ENCODE measurements at regions not wholly inside any gene's neighbourhood (a gene's known extent, or its start where the extent isn't known, plus 50 kb on each side); places are given as distances from the start of the nearest gene placed in this dataset.

DNA sequence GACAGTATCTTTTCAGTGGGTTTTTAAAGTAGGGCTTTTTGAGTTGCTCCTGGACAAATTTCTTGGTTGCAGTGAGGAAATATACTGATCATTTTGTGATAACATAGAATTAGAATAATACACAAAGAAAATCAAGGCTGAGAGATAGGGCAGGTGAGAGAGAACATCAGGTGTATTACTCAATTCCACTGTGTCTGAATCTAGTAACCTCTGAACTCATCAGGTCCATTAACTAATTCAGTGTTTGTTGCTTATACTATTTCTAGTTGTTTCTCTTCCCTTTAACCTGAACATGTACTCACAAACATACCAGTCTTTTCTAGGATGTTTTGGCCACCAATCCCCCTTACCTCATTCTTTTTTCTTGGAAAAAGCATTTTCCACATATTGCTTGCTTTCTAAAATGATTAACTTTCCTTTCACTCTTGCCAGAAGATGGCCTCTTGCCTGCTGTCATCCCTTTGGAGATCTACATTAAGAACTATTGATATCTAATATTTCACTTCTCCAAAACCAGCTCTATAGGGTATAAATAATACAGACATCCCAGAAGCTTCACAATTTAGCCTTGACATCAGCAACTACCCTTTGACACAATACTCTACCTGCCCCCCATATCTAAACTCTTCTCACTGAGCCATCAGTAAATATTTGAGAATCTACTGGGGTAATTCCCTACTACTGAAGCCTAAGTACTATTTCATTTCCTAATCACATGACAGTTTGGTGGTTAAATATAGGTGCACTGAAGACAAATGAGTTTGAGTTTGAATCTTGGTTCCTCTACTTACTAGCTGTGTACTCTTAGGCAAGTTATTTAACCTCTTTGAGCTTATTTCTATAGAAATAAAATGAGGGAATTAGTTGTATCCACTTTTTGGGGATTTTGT is 470.8 kb upstream of the IGFBP7 start:
- no peaks in the 10 kb centered on the region for H3K27me3 Mint-ChIP-seq

DNA sequence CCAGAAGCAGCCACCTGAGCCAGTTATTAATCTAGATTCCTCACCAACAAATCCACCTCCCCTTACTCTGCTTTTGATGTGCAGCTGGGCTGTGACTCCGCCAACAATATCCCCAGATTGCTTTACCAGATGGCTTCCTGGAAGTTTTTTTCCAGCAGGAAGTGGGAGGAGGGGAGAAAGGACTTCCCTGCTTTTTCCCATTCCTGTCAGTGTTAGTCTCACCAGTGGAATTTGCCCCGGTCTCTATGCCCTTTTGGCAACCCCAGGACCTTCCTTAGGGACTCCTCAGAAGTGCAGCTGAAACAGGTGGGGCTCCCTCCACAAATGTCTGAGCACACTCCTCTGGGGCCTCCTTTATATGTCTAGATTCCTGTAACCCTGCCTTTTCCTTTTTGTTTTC is 465.2 kb upstream of the IGFBP7 start:
- H3K36me3 Mint-ChIP-seq (ENCODE audit: low read depth): no peaks in the 10 kb centered on the region
- peaks cover 24% of the 10 kb centered on the region for H3K9me3 Mint-ChIP-seq
- no peak overlapping the region for H3K4me3 Mint-ChIP-seq
- H3K27me3 Mint-ChIP-seq: no peaks in the 10 kb centered on the region
- intact Hi-C loops (cut with micrococcal nuclease): no loop called here
- H3K27ac Mint-ChIP-seq: no peak overlapping the region
- H3K4me1 Mint-ChIP-seq (ENCODE audit: low read depth): no peaks in the 10 kb centered on the region

More for the DNA sequence above, 470.8 kb upstream of the IGFBP7 start:
- H3K4me1 Mint-ChIP-seq (ENCODE audit: low read depth): no peaks in the 10 kb centered on the region
- H3K4me3 Mint-ChIP-seq: no peak overlapping the region
- H3K27ac Mint-ChIP-seq: no peak overlapping the region
- no peaks in the 10 kb centered on the region for H3K36me3 Mint-ChIP-seq (ENCODE audit: low read depth)
- H3K9me3 Mint-ChIP-seq: peaks cover 42% of the 10 kb centered on the region
- intact Hi-C loops (cut with micrococcal nuclease): no loop called here

DNA sequence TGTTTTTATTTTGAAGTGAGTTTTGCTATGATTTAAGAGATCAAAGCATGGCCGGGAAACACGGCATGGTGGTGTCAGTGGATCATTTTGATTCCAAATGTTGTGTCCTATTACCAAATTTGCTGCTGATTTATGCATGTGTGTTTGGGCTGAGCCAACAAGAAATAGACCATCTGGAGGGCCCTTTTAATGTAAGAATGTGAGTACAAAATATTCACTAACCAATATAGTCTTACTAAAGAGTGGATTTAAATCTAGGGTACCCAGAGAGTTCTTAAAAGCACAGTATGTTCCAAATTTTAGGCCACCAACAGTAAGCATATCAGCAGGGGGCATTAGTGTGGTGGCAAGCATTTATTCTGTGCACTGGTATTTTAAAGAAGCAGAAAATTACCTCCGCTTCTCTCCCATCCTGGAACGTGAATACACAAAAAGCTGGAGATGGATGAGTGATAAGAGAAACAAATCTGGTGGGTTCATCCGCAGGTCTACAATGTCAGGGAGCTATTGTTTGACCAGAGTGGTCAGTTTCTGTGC is 444.4 kb upstream of the IGFBP7 start:
- H3K36me3 Mint-ChIP-seq (ENCODE audit: low read depth): no peaks in the 10 kb centered on the region
- no peak overlapping the region for H3K4me3 Mint-ChIP-seq
- intact Hi-C loops (cut with micrococcal nuclease): no loop called here
- no peak overlapping the region for H3K27ac Mint-ChIP-seq
- no peaks in the 10 kb centered on the region for H3K9me3 Mint-ChIP-seq
- H3K27me3 Mint-ChIP-seq: no peaks in the 10 kb centered on the region
- no peaks in the 10 kb centered on the region for H3K4me1 Mint-ChIP-seq (ENCODE audit: low read depth)

DNA sequence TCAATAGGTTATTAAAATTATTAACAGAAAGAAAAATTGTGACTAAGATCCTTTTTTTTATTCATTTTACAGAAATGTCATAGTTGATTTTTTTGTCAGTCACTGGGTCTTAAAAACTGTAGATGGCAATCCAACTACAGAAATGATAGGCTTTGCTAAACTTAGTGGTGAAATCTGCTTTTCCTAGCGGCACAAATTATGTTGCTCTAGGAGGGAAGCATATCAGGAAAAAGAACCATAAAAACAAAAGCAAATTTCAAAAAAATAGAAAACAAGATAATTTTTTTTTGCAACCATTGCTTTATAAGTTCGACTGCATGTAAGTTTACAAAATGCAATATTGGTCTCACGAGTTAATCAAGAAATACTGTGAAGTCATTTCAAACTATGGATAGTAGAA is 443.5 kb upstream of the IGFBP7 start:
- no peaks in the 10 kb centered on the region for H3K36me3 Mint-ChIP-seq (ENCODE audit: low read depth)
- no peaks in the 10 kb centered on the region for H3K4me1 Mint-ChIP-seq (ENCODE audit: low read depth)
- H3K9me3 Mint-ChIP-seq: no peaks in the 10 kb centered on the region
- H3K27me3 Mint-ChIP-seq: no peaks in the 10 kb centered on the region
- no peak overlapping the region for H3K27ac Mint-ChIP-seq
- no peak overlapping the region for H3K4me3 Mint-ChIP-seq
- intact Hi-C loops (cut with micrococcal nuclease): no loop called here

DNA sequence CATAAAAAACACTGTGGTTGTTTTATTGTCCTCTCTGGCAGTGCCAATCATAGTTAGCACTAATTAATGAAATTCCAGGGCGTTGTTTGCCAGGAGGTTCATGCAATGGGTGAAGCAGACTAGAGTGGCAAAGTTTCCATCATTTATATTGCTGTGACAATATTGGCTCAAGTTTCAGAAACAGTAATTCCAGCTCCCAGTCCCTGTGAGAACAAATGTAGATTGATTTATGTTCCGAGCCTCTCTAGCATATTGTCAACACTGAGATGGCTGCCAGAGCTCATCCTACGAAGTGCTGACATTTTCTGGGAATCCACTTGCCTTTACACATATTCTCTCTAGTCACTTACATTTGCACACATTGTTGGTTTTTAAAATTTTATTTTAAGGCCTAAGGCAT is 440.0 kb upstream of the IGFBP7 start:
- Mint-ChIP-seq H3K36me3 (ENCODE audit: low read depth) (no peaks in the 10 kb centered on the region), H3K9me3 (no peaks in the 10 kb centered on the region), H3K27me3 (no peaks in the 10 kb centered on the region), H3K4me3 (no peak overlapping the region), H3K27ac (no peak overlapping the region), H3K4me1 (ENCODE audit: low read depth) (no peaks in the 10 kb centered on the region)
- intact Hi-C loops (cut with micrococcal nuclease): no loop called here

DNA sequence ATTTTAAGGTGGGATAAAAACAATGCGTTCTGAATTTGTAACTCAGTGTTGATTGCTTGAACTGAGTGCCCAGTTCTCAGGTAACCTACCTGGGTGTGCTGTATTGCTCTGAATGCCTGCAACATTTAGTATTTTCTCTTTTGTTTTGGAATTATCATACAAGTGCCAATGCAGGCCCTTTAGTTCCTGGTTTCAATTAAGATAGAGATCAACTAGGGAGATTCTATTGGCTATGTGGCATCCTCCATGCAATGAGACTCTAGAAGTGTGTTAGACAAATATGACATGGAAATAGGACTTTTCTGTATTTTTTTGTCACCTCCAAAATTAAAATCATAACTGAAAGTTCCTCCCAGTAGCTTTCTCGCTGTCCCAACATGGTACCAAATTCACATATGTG is 438.7 kb upstream of the IGFBP7 start:
- intact Hi-C loops (cut with micrococcal nuclease): no loop called here
- H3K4me1 Mint-ChIP-seq (ENCODE audit: low read depth): no peaks in the 10 kb centered on the region

DNA sequence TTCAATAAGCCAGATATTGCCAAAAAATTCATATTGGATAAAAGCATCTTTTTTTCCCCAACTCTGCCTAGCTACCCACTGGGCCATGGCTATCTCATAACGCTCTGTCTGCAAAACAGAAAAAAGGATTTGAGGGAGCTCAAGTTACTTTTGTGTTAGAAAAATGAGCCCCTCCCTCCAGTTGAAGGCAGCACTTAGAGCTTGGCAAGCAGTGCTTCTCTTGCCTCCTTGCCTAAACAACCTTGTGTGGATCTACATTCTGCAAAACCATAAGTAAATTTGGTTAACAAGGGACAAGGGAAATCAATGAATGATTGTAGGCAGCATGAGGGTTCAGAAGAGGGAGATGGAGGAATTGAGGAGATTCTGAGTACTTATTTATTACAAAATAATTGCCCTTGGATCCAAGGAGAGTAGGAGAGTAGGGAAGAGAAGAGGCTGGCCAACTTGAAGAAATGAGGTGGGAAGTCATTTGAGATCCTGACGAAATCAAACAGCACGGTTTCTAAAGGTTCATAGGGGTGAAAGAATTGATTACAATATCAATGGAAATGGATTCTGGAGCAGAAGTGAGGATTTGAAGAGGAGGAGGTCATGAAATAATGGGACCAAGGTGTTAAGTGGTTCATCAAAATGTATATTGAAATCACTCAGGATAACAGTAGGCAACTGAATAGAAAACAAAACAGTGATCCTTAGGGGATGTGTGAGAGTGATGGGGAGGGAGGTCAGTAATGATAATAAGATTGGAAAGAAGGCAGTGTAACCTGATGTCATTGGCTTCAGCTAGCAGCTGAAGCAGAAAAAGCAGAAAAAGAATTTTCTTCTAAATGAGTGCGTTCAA is 434.8 kb upstream of the IGFBP7 start:
- Mint-ChIP-seq H3K4me1 (ENCODE audit: low read depth) (no peaks in the 10 kb centered on the region), H3K36me3 (ENCODE audit: low read depth) (no peaks in the 10 kb centered on the region), H3K27ac (no peak overlapping the region), H3K9me3 (peaks cover 5% of the 10 kb centered on the region), H3K27me3 (no peaks in the 10 kb centered on the region), H3K4me3 (no peak overlapping the region)
- intact Hi-C loops (cut with micrococcal nuclease): no loop called here

More for the DNA sequence above, 438.7 kb upstream of the IGFBP7 start:
- Mint-ChIP-seq H3K27me3 (no peaks in the 10 kb centered on the region), H3K9me3 (no peaks in the 10 kb centered on the region), H3K27ac (no peak overlapping the region), H3K36me3 (ENCODE audit: low read depth) (no peaks in the 10 kb centered on the region), H3K4me3 (no peak overlapping the region)

DNA sequence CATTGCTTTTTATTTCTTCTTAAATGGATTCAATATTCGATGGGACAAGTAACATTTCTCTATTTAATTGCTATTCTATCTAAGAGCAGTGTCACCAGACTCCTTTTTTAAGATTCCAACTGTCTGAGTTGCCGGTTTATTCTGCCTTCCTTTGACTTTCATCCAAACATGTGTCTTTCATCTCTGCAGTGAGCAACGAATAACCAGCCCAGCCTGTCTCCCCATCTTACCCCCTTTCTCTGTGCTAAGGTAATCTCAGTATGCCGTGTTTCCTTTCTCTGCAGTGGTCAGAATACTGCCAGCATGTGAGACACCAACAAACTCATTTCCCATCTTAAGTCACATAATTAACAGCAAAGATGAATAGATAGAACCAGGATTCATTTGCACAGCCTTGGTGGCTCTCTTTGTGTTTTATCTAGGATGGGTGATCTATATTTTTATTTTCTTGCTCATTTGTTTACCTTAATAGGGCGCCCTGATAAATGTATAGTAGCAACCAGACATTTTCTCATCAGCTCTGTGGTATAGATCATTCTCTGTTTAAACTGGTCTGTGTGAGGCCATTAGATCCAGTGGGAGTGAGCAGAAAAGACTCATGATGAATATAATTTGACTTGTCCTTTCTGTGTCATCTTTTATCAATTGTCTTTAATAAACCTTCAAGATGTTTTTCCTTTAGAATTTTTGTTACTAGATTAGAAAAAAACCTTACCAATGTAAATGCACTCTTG is 394.8 kb upstream of the IGFBP7 start:
- H3K27ac Mint-ChIP-seq: no peak overlapping the region
- intact Hi-C loops (cut with micrococcal nuclease): no loop called here
- H3K27me3 Mint-ChIP-seq: no peaks in the 10 kb centered on the region
- H3K9me3 Mint-ChIP-seq: no peaks in the 10 kb centered on the region
- no peaks in the 10 kb centered on the region for H3K4me1 Mint-ChIP-seq (ENCODE audit: low read depth)
- H3K36me3 Mint-ChIP-seq (ENCODE audit: low read depth): no peaks in the 10 kb centered on the region
- H3K4me3 Mint-ChIP-seq: no peak overlapping the region

DNA sequence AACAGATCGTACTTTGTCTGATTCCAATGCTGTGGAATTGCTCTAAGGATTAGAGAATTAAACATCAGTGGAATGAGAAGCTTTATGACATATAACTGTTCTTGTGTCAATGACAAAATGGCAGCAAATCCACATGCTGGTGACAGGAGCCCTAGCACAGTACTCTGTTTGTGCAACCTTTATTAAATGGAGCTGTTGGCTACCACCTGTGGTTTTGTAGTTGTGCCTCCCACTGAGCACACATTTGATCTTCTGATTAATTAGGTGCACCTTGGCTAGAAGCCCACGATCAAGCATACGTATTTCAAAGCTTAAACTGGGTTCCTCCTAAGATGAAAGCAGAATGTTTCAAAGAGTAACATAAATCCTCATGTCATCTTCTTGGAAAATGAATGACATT is 394.0 kb upstream of the IGFBP7 start:
- intact Hi-C loops (cut with micrococcal nuclease): no loop called here
- no peak overlapping the region for H3K27ac Mint-ChIP-seq
- H3K4me1 Mint-ChIP-seq (ENCODE audit: low read depth): no peaks in the 10 kb centered on the region
- H3K4me3 Mint-ChIP-seq: no peak overlapping the region
- H3K9me3 Mint-ChIP-seq: no peaks in the 10 kb centered on the region
- no peaks in the 10 kb centered on the region for H3K36me3 Mint-ChIP-seq (ENCODE audit: low read depth)
- no peaks in the 10 kb centered on the region for H3K27me3 Mint-ChIP-seq

DNA sequence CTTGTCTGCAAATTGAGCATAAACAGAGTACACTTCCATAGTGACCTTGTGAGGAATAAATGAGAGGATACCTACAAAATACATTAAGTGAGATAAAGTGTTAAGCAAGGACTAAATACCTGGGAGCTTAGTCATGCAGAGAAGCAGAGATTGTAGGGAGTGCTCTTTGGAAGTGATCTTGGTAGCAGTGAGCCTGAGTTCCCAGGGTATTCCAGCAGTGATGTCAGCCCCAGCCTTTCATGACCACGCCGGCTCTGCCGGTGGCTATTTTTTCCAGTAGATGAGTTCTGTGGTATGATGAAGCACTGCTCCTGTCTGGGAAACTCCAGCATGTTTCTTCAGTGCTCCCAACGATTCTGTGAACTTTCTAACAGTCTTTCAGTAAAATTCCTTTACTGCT is 391.5 kb upstream of the IGFBP7 start:
- no peak overlapping the region for H3K4me3 Mint-ChIP-seq
- H3K9me3 Mint-ChIP-seq: no peaks in the 10 kb centered on the region
- intact Hi-C loops (cut with micrococcal nuclease): no loop called here
- H3K36me3 Mint-ChIP-seq (ENCODE audit: low read depth): no peaks in the 10 kb centered on the region
- no peak overlapping the region for H3K27ac Mint-ChIP-seq
- no peaks in the 10 kb centered on the region for H3K27me3 Mint-ChIP-seq
- H3K4me1 Mint-ChIP-seq (ENCODE audit: low read depth): no peaks in the 10 kb centered on the region

DNA sequence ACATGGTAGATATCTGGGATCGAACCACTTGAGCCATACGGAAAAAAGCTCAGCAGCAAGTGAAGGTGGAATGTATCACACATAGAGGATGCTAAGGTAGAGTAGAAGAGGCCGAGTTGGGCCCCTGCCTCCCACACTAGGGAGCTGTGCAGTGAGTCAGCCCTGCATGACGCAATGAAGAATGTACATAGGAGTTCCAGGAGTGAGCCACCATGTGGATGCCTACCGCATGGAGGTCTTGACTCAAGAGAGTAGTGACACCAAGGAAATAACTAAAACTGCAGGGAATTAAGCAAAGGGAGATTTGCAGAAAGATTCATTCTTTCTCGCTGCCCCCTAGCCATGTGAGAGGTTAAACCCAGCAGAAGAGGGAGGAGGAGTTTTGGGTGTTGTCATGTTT is 389.6 kb upstream of the IGFBP7 start:
- no peaks in the 10 kb centered on the region for H3K36me3 Mint-ChIP-seq (ENCODE audit: low read depth)
- no peak overlapping the region for H3K27ac Mint-ChIP-seq
- H3K9me3 Mint-ChIP-seq: no peaks in the 10 kb centered on the region
- H3K4me1 Mint-ChIP-seq (ENCODE audit: low read depth): no peaks in the 10 kb centered on the region
- no peaks in the 10 kb centered on the region for H3K27me3 Mint-ChIP-seq
- H3K4me3 Mint-ChIP-seq: no peak overlapping the region
- intact Hi-C loops (cut with micrococcal nuclease): no loop called here

DNA sequence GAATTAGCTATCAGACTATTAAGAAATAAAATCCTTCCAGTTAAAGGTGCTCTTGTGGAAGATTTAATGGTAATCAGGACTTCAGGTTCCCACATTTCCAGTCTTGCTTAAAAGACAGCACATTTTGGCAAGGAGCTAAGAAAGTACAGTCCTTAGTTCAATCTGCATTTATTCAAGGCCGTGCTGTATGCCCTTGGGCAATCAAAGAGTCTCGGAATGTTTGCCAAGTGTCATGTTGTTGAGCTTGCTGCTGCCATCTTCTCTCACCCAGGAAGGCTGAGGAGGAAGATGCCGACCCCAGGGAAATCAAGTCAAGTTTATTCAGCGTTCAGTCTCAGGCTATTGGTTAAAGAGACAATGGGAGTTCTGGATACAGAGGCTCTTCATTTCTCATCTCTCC is 388.1 kb upstream of the IGFBP7 start:
- Mint-ChIP-seq H3K4me1 (ENCODE audit: low read depth) (no peaks in the 10 kb centered on the region), H3K36me3 (ENCODE audit: low read depth) (no peaks in the 10 kb centered on the region), H3K27me3 (no peaks in the 10 kb centered on the region), H3K27ac (no peak overlapping the region), H3K9me3 (no peaks in the 10 kb centered on the region), H3K4me3 (no peak overlapping the region)
- intact Hi-C loops (cut with micrococcal nuclease): no loop called here

DNA sequence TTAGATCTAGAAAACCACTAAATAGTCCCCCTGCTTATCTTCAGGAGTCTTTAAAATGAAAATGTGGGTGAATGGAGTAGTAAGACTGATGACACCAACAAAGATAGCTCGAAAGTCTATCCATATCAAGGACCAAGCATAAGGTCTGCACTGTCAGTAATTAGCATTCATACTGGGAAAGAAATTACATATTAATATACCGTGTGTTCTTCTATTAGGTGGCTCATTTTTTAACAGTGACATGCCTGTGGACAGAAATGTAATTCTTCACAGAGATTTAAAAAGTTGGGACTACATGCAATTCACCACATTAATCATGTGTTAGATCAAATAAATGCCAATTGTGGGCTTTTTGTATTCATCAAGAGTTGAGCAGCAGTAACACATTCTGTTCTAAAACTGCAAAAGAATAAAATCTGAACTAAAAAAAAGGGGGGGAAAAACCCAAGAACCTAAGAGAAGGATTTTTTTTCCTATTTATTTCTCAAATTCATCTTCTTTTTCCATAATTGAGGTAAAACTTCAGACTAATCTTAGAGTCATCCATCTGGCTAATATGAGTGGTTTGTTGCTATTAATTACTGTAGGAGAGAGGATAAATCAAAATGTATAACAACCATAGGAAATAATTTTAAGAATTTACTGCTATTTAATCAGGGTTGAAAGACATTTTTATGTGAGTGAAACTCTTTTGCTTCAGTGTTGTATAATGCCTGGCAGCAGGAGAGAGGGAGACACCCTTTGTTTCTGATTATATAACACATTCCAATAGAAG is 386.7 kb upstream of the IGFBP7 start:
- Mint-ChIP-seq H3K9me3 (no peaks in the 10 kb centered on the region), H3K4me3 (no peak overlapping the region), H3K4me1 (ENCODE audit: low read depth) (no peaks in the 10 kb centered on the region)

More for the DNA sequence above, 386.7 kb upstream of the IGFBP7 start:
- Mint-ChIP-seq H3K36me3 (ENCODE audit: low read depth) (no peaks in the 10 kb centered on the region), H3K27me3 (no peaks in the 10 kb centered on the region), H3K27ac (no peak overlapping the region)
- intact Hi-C loops (cut with micrococcal nuclease): no loop called here

Measured in dendritic cell treated with granulocyte-macrophage colony-stimulating factor and Interleukin-4, amounts not matched to agents 40 ng/mL and 50 ng/mL, for 4 days (primary cell).